ENCODE measurements at regions not wholly inside any gene's neighbourhood (a gene's known extent, or its start where the extent isn't known, plus 50 kb on each side); places are given as distances from the start of the nearest gene placed in this dataset.

- TF ChIP-seq POLR2A (IDR thresholded peaks at IDR 0.05; ENCODE audit: low read depth, low read length) (no peak), TAF1 (IDR thresholded peaks at IDR 0.05; ENCODE audit: low read depth, low read length) (no peak), POLR2AphosphoS5 (IDR thresholded peaks at IDR 0.05; ENCODE audit: low read depth, low read length) (no peak)
These were observed 66.4 kb upstream of the DCN start for GRCh38 chr12:91249054-91249453.

All from GM12891 (cell line).